NCI-H2107 treated with DMSO at 0.1 percent for 48 hours (cell line): ENCODE measurements at regions not wholly inside any gene's neighbourhood (a gene's known extent, or its start where the extent isn't known, plus 50 kb on each side); places are given as distances from the start of the nearest gene placed in this dataset.
"Not testable (repeated sequence)": the region's sequence is repeated elsewhere in the genome, so short reads cannot be mapped to it uniquely, and the experiment has no call there.

ENCODE experiments used
- DNase-seq: peaks from one replicate; lab custom pipeline; 2025; ENCODE audit not compliant: unreplicated experiment; lab: John Stamatoyannopoulos, UW

GRCh38 chr7:4436936-4437335 is 245.2 kb upstream of the FOXK1 start:
- no peak for DNase-seq

- no peak for DNase-seq
Measured at GRCh38 chr7:4437916-4438315, 244.2 kb upstream of the FOXK1 start.

- no peak for DNase-seq
Measured at GRCh38 chr7:4438723-4439245, 243.3 kb upstream of the FOXK1 start.

- DNase-seq = no peak
Measured at GRCh38 chr7:4439444-4439843, 242.7 kb upstream of the FOXK1 start.

- DNase-seq = no peak
Measured at GRCh38 chr7:4444106-4444505, 238.0 kb upstream of the FOXK1 start.

- no peak for DNase-seq
Measured at GRCh38 chr7:4445777-4446176, 236.3 kb upstream of the FOXK1 start.

GRCh38 chr7:4449263-4449662 is 232.8 kb upstream of the FOXK1 start:
- DNase-seq = no peak

- no peak for DNase-seq
Measured at GRCh38 chr7:4450483-4450882, 231.6 kb upstream of the FOXK1 start.

GRCh38 chr7:4460597-4460996 is 221.5 kb upstream of the FOXK1 start:
- DNase-seq = no peak

- DNase-seq = no peak
Measured at GRCh38 chr7:4461531-4461930, 220.6 kb upstream of the FOXK1 start.

GRCh38 chr7:4468320-4469102 is 213.6 kb upstream of the FOXK1 start:
- DNase-seq = no peak

- DNase-seq = no peak
Measured at GRCh38 chr7:4470246-4470645, 211.8 kb upstream of the FOXK1 start.

- no peak for DNase-seq
Measured at GRCh38 chr7:4472728-4473127, 209.4 kb upstream of the FOXK1 start.

GRCh38 chr7:4479367-4480039 is 202.6 kb upstream of the FOXK1 start:
- peak; percentile 16 for DNase-seq

GRCh38 chr7:4480131-4480530 is 202.0 kb upstream of the FOXK1 start:
- DNase-seq = not testable (repeated sequence)

- no peak for DNase-seq
Measured at GRCh38 chr7:4483851-4484250, 198.2 kb upstream of the FOXK1 start.

GRCh38 chr7:4484545-4484944 is 197.6 kb upstream of the FOXK1 start:
- no peak for DNase-seq

- no peak for DNase-seq
Measured at GRCh38 chr7:4486907-4487306, 195.2 kb upstream of the FOXK1 start.

GRCh38 chr7:4496911-4497310 is 185.2 kb upstream of the FOXK1 start:
- DNase-seq = not testable (repeated sequence)

GRCh38 chr7:4500812-4501211 is 181.3 kb upstream of the FOXK1 start:
- DNase-seq = no peak

GRCh38 chr7:4507886-4508285 is 174.2 kb upstream of the FOXK1 start:
- not testable (repeated sequence) for DNase-seq

GRCh38 chr7:4513450-4513849 is 168.6 kb upstream of the FOXK1 start:
- DNase-seq = no peak
